Testis (tissue), 2 donors: ENCODE measurements at regions not wholly inside any gene's neighbourhood (a gene's known extent, or its start where the extent isn't known, plus 50 kb on each side); places are given as distances from the start of the nearest gene placed in this dataset.

Experiments
- CTCF ChIP-seq, 3 experiments: fragments of 450-650 bp in 2 of 3; fragments of 200-600 bp in 1 of 3; sonication (generic) in 1 of 3; IDR thresholded peaks; one replicate each; pipeline ENCODE4 v1.5.1; 2016 to 2019; ENCODE audit warnings: antibody characterized with exemption in 3 of 3, mild to moderate bottlenecking in 2 of 3, moderate library complexity in 1 of 3
- POLR2A ChIP-seq: fragments of 450-650 bp; IDR thresholded peaks from one replicate; pipeline ENCODE4 v1.6.1; 2017; ENCODE audit warnings: antibody characterized with exemption, mild to moderate bottlenecking, moderate library complexity

DNA sequence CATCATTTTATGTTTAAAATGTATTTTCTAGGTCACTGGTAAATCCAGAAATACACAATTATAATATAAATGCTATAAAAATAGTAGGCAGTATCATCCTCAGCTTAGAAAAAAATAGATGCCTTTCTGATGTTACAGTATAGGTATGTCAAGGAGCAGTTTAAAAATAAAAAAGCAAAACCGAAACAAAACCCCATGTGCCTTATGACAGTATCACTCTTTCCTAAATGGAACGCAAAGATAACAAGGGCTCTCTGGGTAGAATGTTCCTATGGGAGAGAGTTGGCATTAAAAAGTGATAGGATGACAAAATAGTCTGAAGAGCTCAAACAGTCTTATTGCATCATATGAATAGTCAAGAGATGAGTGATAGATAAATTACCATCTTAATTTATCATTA is 172.1 kb downstream of the DSC3 start:
- TF ChIP-seq POLR2A (no peak), CTCF (IDR thresholded peaks at IDR 0.05) (no peak)
